Osteocyte (in vitro differentiated cells): ENCODE measurements at regions not wholly inside any gene's neighbourhood (a gene's known extent, or its start where the extent isn't known, plus 50 kb on each side); places are given as distances from the start of the nearest gene placed in this dataset. TPM values are rescaled to one million over a fixed set of nuclear protein-coding genes. Genes with fewer than 3 reads are reported as not detected.

ENCODE experiments used
- microRNA-seq: library from miRNA; unstranded; fragments of <30 nt; microRNA quantifications from one replicate; pipeline ENCODE4 v1.1.0, GENCODE V29; 2020; ENCODE audit not compliant: unreplicated experiment

Small RNA genes lying in the stretch of these regions (microRNA-seq; reads per million reads assigned to microRNA genes)
- not detected for gene MIR5191
